GM19467 (cell line): ENCODE measurements at regions not wholly inside any gene's neighbourhood (a gene's known extent, or its start where the extent isn't known, plus 50 kb on each side); places are given as distances from the start of the nearest gene placed in this dataset.

Source experiments
- ATAC-seq: cut with Tn5 transposase; IDR thresholded peaks from one replicate; pipeline ENCODE4 v1.9.1; 2021; ENCODE audit warnings: mild to moderate bottlenecking, moderate library complexity; ENCODE audit not compliant: unreplicated experiment

GRCh38 chr14:97336179-97336578 lies 539.0 kb downstream of the VRK1 start:
- no peak for ATAC-seq

- no peak for ATAC-seq
Measured at GRCh38 chr14:97336816-97337215, 539.6 kb downstream of the VRK1 start.

GRCh38 chr14:97337267-97337666 lies 540.1 kb downstream of the VRK1 start:
- no peak for ATAC-seq

GRCh38 chr14:97337670-97338069 lies 540.5 kb downstream of the VRK1 start:
- ATAC-seq, result no peak

- ATAC-seq, result no peak
Measured at GRCh38 chr14:97344666-97345065, 547.5 kb downstream of the VRK1 start.

GRCh38 chr14:97346675-97347074 lies 549.5 kb downstream of the VRK1 start:
- no peak for ATAC-seq

GRCh38 chr14:97349463-97349862 lies 552.3 kb downstream of the VRK1 start:
- no peak for ATAC-seq

GRCh38 chr14:97349946-97350345 lies 552.8 kb downstream of the VRK1 start:
- ATAC-seq, result no peak

GRCh38 chr14:97350415-97350814 lies 553.2 kb downstream of the VRK1 start:
- no peak for ATAC-seq

GRCh38 chr14:97350894-97351731 lies 553.9 kb downstream of the VRK1 start:
- ATAC-seq, result no peak

GRCh38 chr14:97353102-97353501 lies 555.9 kb downstream of the VRK1 start:
- no peak for ATAC-seq

- ATAC-seq, result no peak
Measured at GRCh38 chr14:97354119-97354722, 557.0 kb downstream of the VRK1 start.

GRCh38 chr14:97359341-97359740 lies 562.2 kb downstream of the VRK1 start:
- ATAC-seq, result no peak

GRCh38 chr14:97361181-97361580 lies 564.0 kb downstream of the VRK1 start:
- no peak for ATAC-seq

GRCh38 chr14:97361958-97362357 lies 564.8 kb downstream of the VRK1 start:
- no peak for ATAC-seq

GRCh38 chr14:97366400-97366799 lies 569.2 kb downstream of the VRK1 start:
- no peak for ATAC-seq

GRCh38 chr14:97367278-97367677 lies 570.1 kb downstream of the VRK1 start:
- no peak for ATAC-seq

GRCh38 chr14:97368049-97368448 lies 570.9 kb downstream of the VRK1 start:
- ATAC-seq, result no peak

GRCh38 chr14:97368900-97369564 lies 571.9 kb downstream of the VRK1 start:
- no peak for ATAC-seq

- no peak for ATAC-seq
Measured at GRCh38 chr14:97369901-97370300, 572.7 kb downstream of the VRK1 start.

- ATAC-seq, result no peak
Measured at GRCh38 chr14:97376310-97376709, 579.1 kb downstream of the VRK1 start.

GRCh38 chr14:97377550-97377949 lies 580.4 kb downstream of the VRK1 start:
- no peak for ATAC-seq
